ENCODE measurements at regions not wholly inside any gene's neighbourhood (a gene's known extent, or its start where the extent isn't known, plus 50 kb on each side); places are given as distances from the start of the nearest gene placed in this dataset.

DNA sequence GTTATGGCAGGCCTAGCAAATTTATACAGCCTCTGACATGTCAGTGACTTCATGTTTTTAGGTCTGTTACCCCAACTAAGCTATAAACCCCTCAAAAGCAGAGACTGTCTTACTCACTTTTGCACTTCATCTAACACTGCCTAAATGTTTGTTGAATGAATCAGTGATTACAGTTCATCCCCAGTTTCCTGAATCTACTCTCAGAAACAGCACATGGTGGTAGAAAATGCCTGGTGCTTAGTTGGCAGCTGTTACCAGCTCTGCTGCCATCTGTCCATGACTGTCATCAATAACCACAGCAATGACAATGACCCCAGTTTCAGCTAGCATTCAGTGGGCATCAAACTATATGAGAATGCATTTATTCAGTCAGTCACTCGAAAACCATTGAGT, 110.5 kb upstream of the SERBP1 start:
- TF ChIP-seq POLR2AphosphoS5 (IDR thresholded peaks at IDR 0.05; ENCODE audit: low read depth, low read length), result no peak
- TF ChIP-seq TAF1 (IDR thresholded peaks at IDR 0.05; ENCODE audit: low read depth, low read length), result no peak
- no peak for TF ChIP-seq POLR2A (IDR thresholded peaks at IDR 0.05; ENCODE audit: low read depth, low read length)

Measured in GM12891 (cell line).